ENCODE measurements at regions not wholly inside any gene's neighbourhood (a gene's known extent, or its start where the extent isn't known, plus 50 kb on each side); places are given as distances from the start of the nearest gene placed in this dataset.

DNA sequence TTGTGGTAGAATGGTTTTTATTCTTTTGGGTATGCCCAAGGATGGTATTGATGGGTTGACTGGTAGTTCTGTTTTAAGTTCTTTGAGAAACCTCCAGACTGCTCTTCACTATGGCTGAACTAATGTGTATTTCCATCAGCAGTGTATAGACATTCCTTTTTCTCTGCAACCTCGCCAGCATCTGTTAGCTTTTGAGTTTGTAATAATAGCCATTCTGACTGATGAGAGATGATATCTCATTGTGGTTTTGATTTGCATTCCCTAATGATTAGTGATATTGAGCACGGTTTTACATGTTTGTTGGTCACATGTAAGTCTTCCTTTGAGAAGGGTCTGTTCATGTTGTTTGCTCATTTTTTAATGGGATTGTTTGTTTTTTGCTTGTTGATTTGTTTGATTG lies 1348.7 kb upstream of the NXPH2 start:
- CTCF ChIA-PET: no interaction called here
- intact Hi-C loops (cut with micrococcal nuclease) (no loop called here), dilution Hi-C loops (cut with MboI; ENCODE audit: extremely low pct_ligation_motif_present, low sequenced_read_pairs) (no loop called here)
- Histone ChIP-seq H3K4me2 (ENCODE audit: insufficient read depth, low read length) (no peak overlapping the region), H3K4me3 (replicated peaks in 1 of 3; ENCODE audit: insufficient read depth in 1 of 3, low read depth in 1 of 3, low read length in 3 of 3) (no peak overlapping the region), H3K9me1 (replicated peaks; ENCODE audit: control insufficient read depth, extremely low read depth, insufficient read depth, low read length) (no peaks in the 10 kb centered on the region), H2AFZ (ENCODE audit: low read depth, low read length) (no peak overlapping the region), H3K36me3 (ENCODE audit: control insufficient read depth in 2 of 2, extremely low read depth in 1 of 2, insufficient read depth in 2 of 2, low read length in 2 of 2) (no peaks in the 10 kb centered on the region), H3K27me3 (ENCODE audit: control insufficient read depth in 2 of 2, insufficient read depth in 2 of 2, low read length in 2 of 2) (no peaks in the 10 kb centered on the region), H3K4me1 (ENCODE audit: control insufficient read depth, extremely low read depth, insufficient read depth, low read length) (no peaks in the 10 kb centered on the region), H3K9me3 (replicated peaks; ENCODE audit: control insufficient read depth, insufficient read depth, low read length) (no peaks in the 10 kb centered on the region), H3K27ac (ENCODE audit: insufficient read depth, low read depth, low read length) (no peak overlapping the region), H3K79me2 (ENCODE audit: control insufficient read depth, insufficient read depth, low read length) (no peaks in the 10 kb centered on the region), H3K9ac (replicated peaks; ENCODE audit: extremely low read depth, insufficient read depth, low read length) (no peak overlapping the region), H4K20me1 (replicated peaks; ENCODE audit: control insufficient read depth, extremely low read depth, insufficient read depth, low read length) (no peaks in the 10 kb centered on the region)
- DNase-seq (ENCODE audit: low read depth, low spot score): no peak
- TF ChIP-seq GATA2 (IDR thresholded peaks at IDR 0.05; ENCODE audit: insufficient read depth, insufficient read length, low read depth, low read length) (no peak), FOS (IDR thresholded peaks at IDR 0.05; ENCODE audit: borderline replicate concordance, insufficient read depth, low read length) (no peak), EZH2 (IDR thresholded peaks at IDR 0.05; ENCODE audit: borderline replicate concordance, low read depth, low read length, severe bottlenecking) (no peak), POLR2A (IDR thresholded peaks at IDR 0.05; ENCODE audit: low read depth, low read length) (no peak), MYC (IDR thresholded peaks at IDR 0.05; ENCODE audit: low read depth, low read length) (no peak)
- TF ChIP-seq, protein P1, sequence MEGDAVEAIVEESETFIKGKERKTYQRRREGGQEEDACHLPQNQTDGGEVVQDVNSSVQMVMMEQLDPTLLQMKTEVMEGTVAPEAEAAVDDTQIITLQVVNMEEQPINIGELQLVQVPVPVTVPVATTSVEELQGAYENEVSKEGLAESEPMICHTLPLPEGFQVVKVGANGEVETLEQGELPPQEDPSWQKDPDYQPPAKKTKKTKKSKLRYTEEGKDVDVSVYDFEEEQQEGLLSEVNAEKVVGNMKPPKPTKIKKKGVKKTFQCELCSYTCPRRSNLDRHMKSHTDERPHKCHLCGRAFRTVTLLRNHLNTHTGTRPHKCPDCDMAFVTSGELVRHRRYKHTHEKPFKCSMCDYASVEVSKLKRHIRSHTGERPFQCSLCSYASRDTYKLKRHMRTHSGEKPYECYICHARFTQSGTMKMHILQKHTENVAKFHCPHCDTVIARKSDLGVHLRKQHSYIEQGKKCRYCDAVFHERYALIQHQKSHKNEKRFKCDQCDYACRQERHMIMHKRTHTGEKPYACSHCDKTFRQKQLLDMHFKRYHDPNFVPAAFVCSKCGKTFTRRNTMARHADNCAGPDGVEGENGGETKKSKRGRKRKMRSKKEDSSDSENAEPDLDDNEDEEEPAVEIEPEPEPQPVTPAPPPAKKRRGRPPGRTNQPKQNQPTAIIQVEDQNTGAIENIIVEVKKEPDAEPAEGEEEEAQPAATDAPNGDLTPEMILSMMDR (IDR thresholded peaks at IDR 0.05; ENCODE audit: extremely low read depth in 1 of 2, insufficient read depth in 1 of 2, low read depth in 1 of 2, low read length in 2 of 2): no peak
- TF ChIP-seq, protein P2, sequence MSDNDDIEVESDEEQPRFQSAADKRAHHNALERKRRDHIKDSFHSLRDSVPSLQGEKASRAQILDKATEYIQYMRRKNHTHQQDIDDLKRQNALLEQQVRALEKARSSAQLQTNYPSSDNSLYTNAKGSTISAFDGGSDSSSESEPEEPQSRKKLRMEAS (IDR thresholded peaks at IDR 0.05; ENCODE audit: insufficient read depth, insufficient read length): no peak
- no peak for FAIRE-seq
- no TSS peak for BruUV-seq (replicated peaks)
- POLR2A ChIA-PET: no interaction called here

DNA sequence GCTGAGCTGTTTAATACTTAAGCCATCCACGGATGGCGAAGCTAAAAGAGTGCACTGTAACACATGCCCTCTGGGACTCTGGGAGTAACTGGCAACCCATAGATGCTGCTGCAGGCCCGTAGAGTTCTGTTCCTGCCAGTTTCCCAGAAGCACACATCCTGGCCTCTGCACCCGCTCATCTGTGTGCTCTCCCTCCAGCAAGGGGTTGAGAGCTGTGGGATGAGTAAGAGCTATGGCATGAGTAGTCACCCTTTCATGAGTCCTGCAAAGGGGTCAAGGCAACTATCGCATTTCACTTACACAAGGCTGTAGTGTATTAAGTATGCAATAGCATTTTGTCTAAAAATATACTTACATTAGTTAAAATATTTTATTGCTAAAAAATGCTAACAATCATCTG lies 1341.8 kb upstream of the NXPH2 start:
- DNase-seq (ENCODE audit: low read depth, low spot score) (no peak), FAIRE-seq (no peak)
- BruUV-seq (replicated peaks): no TSS peak
- Histone ChIP-seq H3K79me2 (ENCODE audit: control insufficient read depth, insufficient read depth, low read length) (no peaks in the 10 kb centered on the region), H3K4me3 (replicated peaks in 1 of 3; ENCODE audit: insufficient read depth in 1 of 3, low read depth in 1 of 3, low read length in 3 of 3) (no peak overlapping the region), H3K9ac (replicated peaks; ENCODE audit: extremely low read depth, insufficient read depth, low read length) (no peak overlapping the region), H2AFZ (ENCODE audit: low read depth, low read length) (no peak overlapping the region), H3K9me3 (replicated peaks; ENCODE audit: control insufficient read depth, insufficient read depth, low read length) (no peaks in the 10 kb centered on the region), H3K9me1 (replicated peaks; ENCODE audit: control insufficient read depth, extremely low read depth, insufficient read depth, low read length) (no peaks in the 10 kb centered on the region), H4K20me1 (replicated peaks; ENCODE audit: control insufficient read depth, extremely low read depth, insufficient read depth, low read length) (no peaks in the 10 kb centered on the region), H3K27me3 (ENCODE audit: control insufficient read depth in 2 of 2, insufficient read depth in 2 of 2, low read length in 2 of 2) (no peaks in the 10 kb centered on the region), H3K4me2 (ENCODE audit: insufficient read depth, low read length) (no peak overlapping the region), H3K27ac (ENCODE audit: insufficient read depth, low read depth, low read length) (no peak overlapping the region), H3K4me1 (ENCODE audit: control insufficient read depth, extremely low read depth, insufficient read depth, low read length) (no peaks in the 10 kb centered on the region), H3K36me3 (ENCODE audit: control insufficient read depth in 2 of 2, extremely low read depth in 1 of 2, insufficient read depth in 2 of 2, low read length in 2 of 2) (no peaks in the 10 kb centered on the region)
- intact Hi-C loops (cut with micrococcal nuclease): no loop called here
- POLR2A ChIA-PET: no interaction called here
- CTCF ChIA-PET: no interaction called here
- no peak for TF ChIP-seq POLR2A (IDR thresholded peaks at IDR 0.05; ENCODE audit: low read depth, low read length)
- TF ChIP-seq, protein P1 (IDR thresholded peaks at IDR 0.05; ENCODE audit: extremely low read depth in 1 of 2, insufficient read depth in 1 of 2, low read depth in 1 of 2, low read length in 2 of 2): no peak
- TF ChIP-seq, protein P2 (IDR thresholded peaks at IDR 0.05; ENCODE audit: insufficient read depth, insufficient read length): no peak
- TF ChIP-seq GATA2 (IDR thresholded peaks at IDR 0.05; ENCODE audit: insufficient read depth, insufficient read length, low read depth, low read length): no peak
- TF ChIP-seq EZH2 (IDR thresholded peaks at IDR 0.05; ENCODE audit: borderline replicate concordance, low read depth, low read length, severe bottlenecking): no peak
- no peak for TF ChIP-seq JUN (IDR thresholded peaks at IDR 0.05; ENCODE audit: borderline replicate concordance, insufficient read depth, insufficient read length, low read depth)
- TF ChIP-seq POLR2AphosphoS5 (IDR thresholded peaks at IDR 0.05; ENCODE audit: insufficient read depth, low read depth, low read length): no peak
- no peak for TF ChIP-seq FOS (IDR thresholded peaks at IDR 0.05; ENCODE audit: borderline replicate concordance, insufficient read depth, low read length)
- no peak for TF ChIP-seq MYC (IDR thresholded peaks at IDR 0.05; ENCODE audit: low read depth, low read length)
- dilution Hi-C loops (cut with MboI; ENCODE audit: extremely low pct_ligation_motif_present, low sequenced_read_pairs): no loop called here
